Sigmoid colon (tissue), 4 donors: ENCODE measurements at regions not wholly inside any gene's neighbourhood (a gene's known extent, or its start where the extent isn't known, plus 50 kb on each side); places are given as distances from the start of the nearest gene placed in this dataset.

Experiments used
- EP300 ChIP-seq, 4 donors: sonication (generic); formaldehyde crosslinking; IDR thresholded peaks; one replicate each; pipeline ENCODE4 v1.6.1; 2017; ENCODE audit warnings: antibody characterized with exemption in 4 of 4
- POLR2A ChIP-seq, 2 donors: fragments of 450-650 bp; IDR thresholded peaks; one replicate each; pipeline ENCODE4 v1.6.1; 2016; ENCODE audit warnings: antibody characterized with exemption in 2 of 2, mild to moderate bottlenecking in 2 of 2, moderate library complexity in 2 of 2
- TF ChIP-seq, protein P1 (sequence below), 4 experiments: fragments of 450-650 bp in 3 of 4; fragments of 200-600 bp in 1 of 4; IDR thresholded peaks; one replicate each; pipeline ENCODE4 v1.5.1; 2016 to 2019; ENCODE audit warnings: antibody characterized with exemption in 4 of 4, mild to moderate bottlenecking in 3 of 4, moderate library complexity in 2 of 4

DNA sequence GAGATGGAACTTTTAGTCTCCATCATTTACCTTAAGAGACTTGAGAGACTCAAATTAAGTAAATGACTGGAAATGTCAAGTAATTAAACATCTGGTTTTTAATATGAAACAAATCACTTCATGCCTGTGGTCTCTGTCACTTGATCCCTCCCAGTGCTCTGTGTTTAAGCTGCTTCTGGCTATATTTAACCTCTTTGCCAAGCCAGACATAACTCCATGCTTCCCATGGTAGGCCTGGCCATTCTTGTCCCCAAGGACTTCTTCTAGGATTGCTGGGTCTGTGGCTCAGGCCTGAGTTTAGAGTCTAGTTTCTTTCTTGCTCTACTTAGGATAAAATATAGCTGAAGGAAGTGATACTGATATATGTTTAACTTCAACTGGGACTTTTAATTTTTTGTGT lies 1013.6 kb downstream of the FLRT2 start:
- TF ChIP-seq, protein P1, sequence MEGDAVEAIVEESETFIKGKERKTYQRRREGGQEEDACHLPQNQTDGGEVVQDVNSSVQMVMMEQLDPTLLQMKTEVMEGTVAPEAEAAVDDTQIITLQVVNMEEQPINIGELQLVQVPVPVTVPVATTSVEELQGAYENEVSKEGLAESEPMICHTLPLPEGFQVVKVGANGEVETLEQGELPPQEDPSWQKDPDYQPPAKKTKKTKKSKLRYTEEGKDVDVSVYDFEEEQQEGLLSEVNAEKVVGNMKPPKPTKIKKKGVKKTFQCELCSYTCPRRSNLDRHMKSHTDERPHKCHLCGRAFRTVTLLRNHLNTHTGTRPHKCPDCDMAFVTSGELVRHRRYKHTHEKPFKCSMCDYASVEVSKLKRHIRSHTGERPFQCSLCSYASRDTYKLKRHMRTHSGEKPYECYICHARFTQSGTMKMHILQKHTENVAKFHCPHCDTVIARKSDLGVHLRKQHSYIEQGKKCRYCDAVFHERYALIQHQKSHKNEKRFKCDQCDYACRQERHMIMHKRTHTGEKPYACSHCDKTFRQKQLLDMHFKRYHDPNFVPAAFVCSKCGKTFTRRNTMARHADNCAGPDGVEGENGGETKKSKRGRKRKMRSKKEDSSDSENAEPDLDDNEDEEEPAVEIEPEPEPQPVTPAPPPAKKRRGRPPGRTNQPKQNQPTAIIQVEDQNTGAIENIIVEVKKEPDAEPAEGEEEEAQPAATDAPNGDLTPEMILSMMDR (IDR thresholded peaks at IDR 0.05), result no peak
- TF ChIP-seq POLR2A (IDR thresholded peaks at IDR 0.05), result no peak
- TF ChIP-seq EP300 (IDR thresholded peaks at IDR 0.05), result no peak
